Omental fat pad (tissue), 3 donors: ENCODE measurements at regions not wholly inside any gene's neighbourhood (a gene's known extent, or its start where the extent isn't known, plus 50 kb on each side); places are given as distances from the start of the nearest gene placed in this dataset.
"Not testable (repeated sequence)": the region's sequence is repeated elsewhere in the genome, so short reads cannot be mapped to it uniquely, and the experiment has no call there.

Source experiments
- ATAC-seq: fragments of 150-250 bp; one replicate; pipeline ENCODE4 v1.9.1; 2016; ENCODE audit warnings: mild to moderate bottlenecking, moderate library complexity; ENCODE audit not compliant: low FRiP score
- DNase-seq: peaks from one replicate; pipeline ENCODE4 v3.0.0-alpha.2; 2019; ENCODE audit warnings: low spot score
- CTCF ChIP-seq, 3 donors: fragments of 450-650 bp; IDR thresholded peaks; one replicate each; pipeline ENCODE4 v1.5.1; 2016 to 2017; ENCODE audit warnings: antibody characterized with exemption in 3 of 3, mild to moderate bottlenecking in 3 of 3, moderate library complexity in 2 of 3

DNA sequence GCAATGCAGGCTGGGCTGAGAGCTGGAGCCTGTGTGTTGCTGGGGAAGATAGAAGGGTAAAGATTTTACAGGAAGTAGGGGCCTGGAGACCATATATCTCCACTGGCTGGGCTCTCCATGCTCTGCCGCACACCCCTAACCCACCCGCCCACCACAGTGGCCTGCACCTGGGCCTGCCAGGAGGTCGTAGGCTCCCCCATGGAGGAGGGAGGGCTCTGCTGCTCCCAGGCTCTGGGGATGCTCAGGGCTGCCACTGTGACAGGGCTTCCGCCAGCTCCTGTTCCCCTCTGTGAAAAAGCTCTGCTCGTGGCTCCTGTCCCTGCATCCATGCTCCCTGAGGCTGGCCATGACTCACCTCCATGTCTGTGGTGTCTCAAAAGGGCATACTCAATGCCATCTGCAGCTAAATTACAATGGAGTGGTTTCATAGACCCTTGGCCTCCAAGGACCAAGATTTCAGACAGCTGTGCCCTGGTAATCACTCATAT, 106.0 kb downstream of the CXCL12 start:
- ATAC-seq, result no peak
- no peak for DNase-seq
- TF ChIP-seq CTCF (IDR thresholded peaks at IDR 0.05), result no peak

GRCh38 chr10:44268435-44268948, 116.4 kb downstream of the CXCL12 start:
- not testable (repeated sequence) for DNase-seq, ATAC-seq

DNA sequence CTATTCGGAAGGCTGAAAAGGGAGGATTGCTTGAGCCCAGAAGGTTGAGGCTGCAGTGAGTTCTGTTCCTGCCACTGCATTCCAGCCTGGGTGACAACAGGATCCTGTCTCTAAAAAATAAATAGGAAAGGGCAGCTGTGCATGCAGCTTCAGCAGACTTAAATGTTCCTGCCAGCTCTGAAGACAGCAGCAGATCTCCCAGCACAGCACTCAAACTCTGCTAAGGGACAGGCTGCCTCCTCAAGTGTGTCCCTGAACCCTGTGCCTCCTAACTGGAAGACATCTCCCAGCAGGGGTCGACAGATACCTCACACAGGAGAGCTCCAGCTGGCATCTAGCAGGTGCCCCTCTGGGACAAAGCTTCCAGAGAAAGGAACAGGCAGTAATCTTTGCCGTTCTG, 117.9 kb downstream of the CXCL12 start:
- DNase-seq (no peak), ATAC-seq (no peak)
- no peak for TF ChIP-seq CTCF (IDR thresholded peaks at IDR 0.05)

DNA sequence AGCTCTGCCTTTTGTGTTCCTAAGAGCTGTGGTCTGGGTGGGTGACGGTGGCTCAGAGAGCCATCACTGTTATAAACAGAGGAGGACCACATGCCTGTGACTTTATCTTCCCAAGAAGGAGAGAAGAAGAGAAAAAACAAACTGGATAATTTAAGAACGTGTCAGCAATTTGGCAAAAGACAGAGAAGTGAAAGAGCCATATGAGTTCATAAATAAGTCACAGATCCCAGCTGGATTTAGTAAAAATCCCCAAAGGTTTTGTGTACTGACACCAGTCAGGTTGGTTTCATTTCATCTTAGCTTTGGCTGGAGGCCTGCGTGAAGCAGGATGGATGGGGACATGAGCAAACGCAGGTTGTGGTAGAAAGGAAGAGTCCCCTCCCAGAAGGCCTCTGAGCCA, 120.7 kb downstream of the CXCL12 start:
- DNase-seq (no peak), ATAC-seq (no peak)
- TF ChIP-seq CTCF (IDR thresholded peaks at IDR 0.05), result no peak

- no peak for TF ChIP-seq CTCF (IDR thresholded peaks at IDR 0.05)
- DNase-seq (no peak), ATAC-seq (no peak)
Observed at GRCh38 chr10:44263771-44264170, 121.1 kb downstream of the CXCL12 start.

DNA sequence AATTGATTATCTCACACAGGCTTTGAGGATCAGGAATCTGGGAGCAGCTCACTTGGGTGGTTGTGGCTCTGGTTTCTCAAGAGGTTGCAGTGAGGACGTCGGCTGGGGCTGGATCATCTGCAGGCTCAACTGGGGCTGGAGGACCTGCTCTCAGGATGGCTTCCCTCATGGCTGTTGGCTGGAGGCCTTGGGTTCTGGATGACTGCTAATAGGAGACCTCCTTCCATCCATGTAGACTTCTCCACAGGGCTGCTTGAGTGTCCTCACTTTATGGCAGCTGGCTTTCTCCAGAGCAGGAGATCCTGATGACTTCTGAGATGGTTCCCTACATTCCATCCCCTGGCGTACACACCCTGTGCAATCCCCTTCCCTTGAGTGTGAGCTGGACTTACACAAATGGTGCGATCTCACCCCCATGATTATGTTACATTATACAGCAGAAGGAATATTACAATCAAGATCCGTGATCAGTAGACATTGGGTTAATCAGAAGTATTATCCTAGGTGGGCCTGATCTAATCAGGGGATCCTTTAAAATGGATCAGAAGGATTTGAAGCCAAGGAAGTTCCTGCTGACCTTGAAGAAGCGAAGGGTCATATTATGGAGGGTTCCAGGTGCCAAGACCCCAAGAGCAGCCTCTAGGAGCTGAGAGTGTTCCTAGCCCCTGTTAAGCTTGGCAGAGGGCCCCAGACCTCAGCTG, 122.2 kb downstream of the CXCL12 start:
- ATAC-seq, result no peak
- no peak for TF ChIP-seq CTCF (IDR thresholded peaks at IDR 0.05)
- DNase-seq, result no peak

DNA sequence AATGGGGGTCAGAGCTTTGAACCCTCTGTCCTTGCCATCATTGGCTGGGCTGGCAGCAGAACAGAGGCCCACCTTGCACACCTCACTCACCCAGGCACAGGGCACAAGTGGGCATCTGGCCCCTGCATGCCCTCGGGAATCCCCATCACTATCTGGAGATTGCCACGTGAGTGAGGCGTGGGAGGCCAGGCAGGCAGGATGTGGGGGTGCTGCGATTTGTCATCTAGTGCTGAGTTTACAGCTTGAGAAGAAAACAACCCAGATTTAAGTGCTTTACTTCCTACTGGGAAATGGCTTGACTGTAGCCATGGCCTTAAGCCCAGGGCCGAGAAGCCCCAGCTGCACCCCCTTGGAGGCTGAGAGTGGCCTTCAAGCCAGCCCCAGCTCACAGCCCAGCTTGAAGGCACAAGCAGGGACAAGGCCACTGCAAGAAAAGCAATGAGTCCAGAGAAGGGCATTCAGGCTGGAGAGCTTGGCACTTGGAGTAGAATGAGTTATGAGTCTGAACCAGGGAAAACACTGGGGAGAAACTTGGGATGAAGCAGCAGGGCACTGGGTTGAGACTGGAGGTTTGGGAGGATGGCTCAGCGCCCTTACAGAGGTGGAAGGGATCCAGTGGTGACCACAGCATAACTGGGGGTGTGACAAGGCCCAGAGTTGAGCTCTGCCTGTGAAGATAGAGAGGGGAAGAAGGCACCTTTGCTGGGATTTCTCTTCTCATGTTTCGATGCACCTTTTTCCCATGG, 123.0 kb downstream of the CXCL12 start:
- DNase-seq, result no peak
- TF ChIP-seq CTCF (IDR thresholded peaks at IDR 0.05), result no peak
- no peak for ATAC-seq
